ENCODE measurements at regions not wholly inside any gene's neighbourhood (a gene's known extent, or its start where the extent isn't known, plus 50 kb on each side); places are given as distances from the start of the nearest gene placed in this dataset.

DNA sequence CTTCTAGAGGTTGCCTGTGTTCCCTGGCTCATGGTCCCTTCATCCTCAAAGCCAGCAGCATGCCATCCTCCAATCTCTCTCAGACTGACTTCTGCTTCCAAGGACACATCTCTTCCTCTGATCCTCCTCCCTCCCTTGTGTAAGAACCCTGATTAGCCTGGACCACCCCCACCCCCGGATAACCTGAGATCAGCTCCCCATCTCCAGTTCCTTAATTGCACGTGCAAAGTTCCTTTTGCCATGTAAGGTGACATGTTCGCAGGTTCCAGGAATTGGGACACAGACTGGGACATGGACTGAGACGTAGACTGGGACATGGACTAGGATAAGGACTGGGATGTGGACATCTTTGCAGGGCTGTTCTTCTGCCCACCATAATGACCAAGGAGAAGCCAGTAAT lies 925.3 kb downstream of the TBC1D22A start:
- 87 to 91% methylated on average over 4 of the region's 4 CpGs for WGBS, 2 donors
- Histone ChIP-seq H3K27me3 (no peaks in the 10 kb centered on the region), H3K27ac (no peak overlapping the region), H3K4me3 (no peak overlapping the region), H3K9me3 (peaks cover 0 to 30% (median 0%) of the 10 kb centered on the region in 4 donors), H3K36me3 (no peaks in the 10 kb centered on the region), H3K4me1 (no peaks in the 10 kb centered on the region)
- no peak for DNase-seq (ENCODE audit: low spot score in 2 of 2)
- TF ChIP-seq, protein P1, sequence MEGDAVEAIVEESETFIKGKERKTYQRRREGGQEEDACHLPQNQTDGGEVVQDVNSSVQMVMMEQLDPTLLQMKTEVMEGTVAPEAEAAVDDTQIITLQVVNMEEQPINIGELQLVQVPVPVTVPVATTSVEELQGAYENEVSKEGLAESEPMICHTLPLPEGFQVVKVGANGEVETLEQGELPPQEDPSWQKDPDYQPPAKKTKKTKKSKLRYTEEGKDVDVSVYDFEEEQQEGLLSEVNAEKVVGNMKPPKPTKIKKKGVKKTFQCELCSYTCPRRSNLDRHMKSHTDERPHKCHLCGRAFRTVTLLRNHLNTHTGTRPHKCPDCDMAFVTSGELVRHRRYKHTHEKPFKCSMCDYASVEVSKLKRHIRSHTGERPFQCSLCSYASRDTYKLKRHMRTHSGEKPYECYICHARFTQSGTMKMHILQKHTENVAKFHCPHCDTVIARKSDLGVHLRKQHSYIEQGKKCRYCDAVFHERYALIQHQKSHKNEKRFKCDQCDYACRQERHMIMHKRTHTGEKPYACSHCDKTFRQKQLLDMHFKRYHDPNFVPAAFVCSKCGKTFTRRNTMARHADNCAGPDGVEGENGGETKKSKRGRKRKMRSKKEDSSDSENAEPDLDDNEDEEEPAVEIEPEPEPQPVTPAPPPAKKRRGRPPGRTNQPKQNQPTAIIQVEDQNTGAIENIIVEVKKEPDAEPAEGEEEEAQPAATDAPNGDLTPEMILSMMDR (IDR thresholded peaks at IDR 0.05): no peak
- no peak for TF ChIP-seq EP300 (IDR thresholded peaks at IDR 0.05)
- TF ChIP-seq POLR2A (IDR thresholded peaks at IDR 0.05): no peak

DNA sequence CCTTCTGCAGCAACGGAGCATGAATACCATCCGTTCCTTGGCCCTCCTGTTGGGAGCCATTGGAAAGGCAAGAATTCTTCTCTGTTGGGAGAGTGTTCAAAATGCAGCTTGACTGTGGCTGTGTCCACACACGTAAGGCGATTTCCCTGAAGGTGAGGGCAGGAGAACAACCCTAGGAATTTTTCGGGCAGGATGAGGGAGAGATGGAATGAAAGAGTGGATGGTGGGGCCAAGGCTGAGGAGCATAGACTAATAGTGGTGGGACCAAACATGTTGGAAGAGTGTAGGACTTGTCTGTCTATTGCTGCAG lies 924.9 kb downstream of the TBC1D22A start:
- TF ChIP-seq POLR2A (IDR thresholded peaks at IDR 0.05): no peak
- TF ChIP-seq, protein P1 (IDR thresholded peaks at IDR 0.05): no peak
- TF ChIP-seq EP300 (IDR thresholded peaks at IDR 0.05): no peak
- peaks cover 0 to 35% (median 0%) of the 10 kb centered on the region in 4 donors for H3K9me3 ChIP-seq
- no peak overlapping the region for H3K27ac ChIP-seq
- no peak for DNase-seq (ENCODE audit: low spot score in 2 of 2)
- H3K4me1 ChIP-seq: no peaks in the 10 kb centered on the region
- no peaks in the 10 kb centered on the region for H3K27me3 ChIP-seq
- 78 to 92% methylated on average over 5 of the region's 5 CpGs for WGBS, 2 donors
- H3K36me3 ChIP-seq: no peaks in the 10 kb centered on the region
- no peak overlapping the region for H3K4me3 ChIP-seq

DNA sequence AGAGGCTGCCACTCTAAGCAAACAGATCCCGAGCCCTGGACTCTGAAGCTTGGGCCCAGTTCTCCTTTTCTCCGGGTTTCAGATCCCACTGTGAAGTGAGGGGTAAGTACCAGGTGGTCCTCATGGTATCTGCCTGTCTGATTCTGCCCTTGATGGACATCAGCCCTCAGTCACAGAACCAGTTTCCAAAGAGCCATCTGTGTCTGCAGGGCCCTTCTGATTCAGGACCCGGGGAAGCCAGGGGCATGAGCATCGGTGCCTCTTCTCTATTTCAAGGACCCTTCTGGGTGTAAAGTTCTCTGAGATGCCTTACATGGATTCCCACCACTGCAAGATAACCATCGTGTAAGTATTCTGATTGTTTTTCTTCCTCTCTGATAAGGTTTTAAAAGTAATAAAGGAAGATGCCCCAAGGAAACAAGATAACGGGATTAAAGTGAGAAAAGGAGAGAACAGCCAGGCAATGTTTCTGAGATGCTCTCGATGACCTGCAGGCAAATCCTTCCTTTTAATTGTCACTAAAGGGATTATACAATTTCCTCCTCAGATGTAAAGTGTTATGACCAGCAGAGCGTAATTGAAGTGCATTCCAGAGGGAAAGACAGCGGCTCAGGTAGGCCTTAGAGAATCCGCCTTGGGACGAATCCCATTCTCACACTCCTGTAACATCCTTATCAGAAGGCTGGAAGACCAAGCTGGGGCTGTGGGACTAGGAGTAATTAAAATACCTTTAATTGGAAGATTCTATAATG lies 924.3 kb downstream of the TBC1D22A start:
- no peak for TF ChIP-seq POLR2A (IDR thresholded peaks at IDR 0.05)
- no peak for TF ChIP-seq EP300 (IDR thresholded peaks at IDR 0.05)
- TF ChIP-seq, protein P1 (IDR thresholded peaks at IDR 0.05): no peak
- no peak for DNase-seq (ENCODE audit: low spot score in 2 of 2)
- H3K9me3 ChIP-seq: peaks cover 0 to 41% (median 0%) of the 10 kb centered on the region in 4 donors
- no peaks in the 10 kb centered on the region for H3K36me3 ChIP-seq
- no peaks in the 10 kb centered on the region for H3K4me1 ChIP-seq
- no peaks in the 10 kb centered on the region for H3K27me3 ChIP-seq
- no peak overlapping the region for H3K27ac ChIP-seq
- 83 to 85% methylated on average over 11 of the region's 11 CpGs for WGBS, 2 donors
- no peak overlapping the region for H3K4me3 ChIP-seq

DNA sequence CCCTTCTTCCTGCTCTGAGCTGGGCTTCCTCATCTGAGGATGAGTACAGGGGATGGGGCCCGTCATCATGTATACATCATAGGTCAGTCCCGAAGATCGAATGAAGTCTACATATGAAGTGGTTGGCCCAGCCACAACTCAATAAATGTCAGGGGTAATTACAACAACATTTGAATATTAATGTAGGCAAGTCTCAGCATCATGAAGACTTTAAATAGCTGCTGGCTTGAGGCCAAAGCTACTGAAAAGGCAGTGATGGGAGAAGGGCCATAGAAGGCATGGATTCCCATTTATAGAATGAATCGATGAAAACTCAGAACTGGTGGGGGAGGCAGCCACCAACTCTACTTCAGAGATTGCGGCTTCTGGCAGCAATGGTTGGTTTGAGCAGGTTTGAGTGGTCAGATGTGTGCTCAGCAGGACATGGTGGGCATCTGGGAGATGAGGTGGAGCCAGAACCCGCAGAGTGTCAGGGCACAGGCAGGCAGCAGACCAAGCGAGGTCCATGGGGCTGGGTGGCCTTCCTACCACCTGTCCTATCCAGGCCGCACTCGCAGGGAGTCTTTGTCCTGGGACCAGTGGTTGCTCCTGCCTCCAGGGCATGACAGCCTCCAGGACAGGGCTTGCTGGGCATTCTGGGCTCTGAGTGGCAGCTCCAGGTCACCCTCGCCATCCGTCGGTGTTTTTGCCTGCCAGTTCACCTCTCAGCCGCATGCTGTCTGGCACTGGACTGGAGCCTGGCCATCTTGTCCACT lies 919.1 kb downstream of the TBC1D22A start:
- WGBS, 2 donors: 87 to 97% methylated on average over 11 to 13 of the region's 13 CpGs
- Histone ChIP-seq H3K27ac (no peak overlapping the region), H3K4me1 (no peaks in the 10 kb centered on the region), H3K36me3 (no peaks in the 10 kb centered on the region), H3K9me3 (peaks cover 0 to 38% (median 0%) of the 10 kb centered on the region in 4 donors), H3K4me3 (no peak overlapping the region), H3K27me3 (no peaks in the 10 kb centered on the region)
- no peak for TF ChIP-seq EP300 (IDR thresholded peaks at IDR 0.05)
- TF ChIP-seq, protein P1 (IDR thresholded peaks at IDR 0.05): no peak
- TF ChIP-seq POLR2A (IDR thresholded peaks at IDR 0.05): no peak
- DNase-seq (ENCODE audit: low spot score in 2 of 2): no peak

DNA sequence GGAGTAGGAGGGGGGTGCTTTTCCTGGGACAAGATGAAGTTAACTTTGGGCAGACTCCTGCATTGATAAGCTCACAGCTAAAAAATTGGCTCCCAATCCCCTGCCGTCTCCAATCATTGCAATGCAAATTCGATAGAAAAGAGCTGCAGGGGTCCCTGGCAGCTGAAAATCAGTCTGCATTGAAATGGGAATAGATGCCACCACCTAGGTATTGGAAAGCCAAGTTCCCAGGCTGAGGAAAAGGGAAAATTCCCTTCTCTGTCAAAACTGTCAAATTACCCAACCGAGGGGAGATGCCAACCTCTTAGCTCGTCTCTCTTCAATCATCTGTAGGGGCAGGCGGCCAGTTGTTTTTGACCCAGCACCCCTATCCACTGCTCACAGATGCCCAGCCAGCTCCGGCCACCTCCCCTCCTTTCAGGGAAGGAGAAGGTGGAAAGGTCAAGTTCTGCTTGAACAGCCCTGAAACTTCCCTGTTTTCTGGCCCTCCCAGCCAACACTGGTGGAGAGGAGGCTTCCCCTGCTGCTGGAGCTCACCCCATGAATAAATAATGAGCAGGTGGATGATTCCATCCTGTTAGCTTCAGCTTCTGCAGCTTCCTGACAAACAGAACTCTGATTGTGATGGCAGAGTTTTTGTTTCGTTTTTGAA lies 916.3 kb downstream of the TBC1D22A start:
- no peak for DNase-seq (ENCODE audit: low spot score in 2 of 2)
- no peaks in the 10 kb centered on the region for H3K4me1 ChIP-seq
- 41 to 50% methylated on average over 7 of the region's 7 CpGs for WGBS, 2 donors
- no peaks in the 10 kb centered on the region for H3K36me3 ChIP-seq
- no peak overlapping the region for H3K27ac ChIP-seq
- H3K9me3 ChIP-seq: peaks cover 0 to 22% (median 0%) of the 10 kb centered on the region in 4 donors
- TF ChIP-seq, protein P1 (IDR thresholded peaks at IDR 0.05): no peak
- TF ChIP-seq EP300 (IDR thresholded peaks at IDR 0.05): no peak
- no peak for TF ChIP-seq POLR2A (IDR thresholded peaks at IDR 0.05)
- no peaks in the 10 kb centered on the region for H3K27me3 ChIP-seq
- H3K4me3 ChIP-seq: no peak overlapping the region

Measured in tibial nerve (tissue), 4 donors.